ENCODE measurements at regions not wholly inside any gene's neighbourhood (a gene's known extent, or its start where the extent isn't known, plus 50 kb on each side); places are given as distances from the start of the nearest gene placed in this dataset.

- no peaks in the 10 kb centered on the region for H3K4me1 ChIP-seq
- WGBS, 4 donors = 80 to 82% (median 81%) methylated on average over 5 of the region's 5 CpGs
- H3K9me3 ChIP-seq = no peaks in the 10 kb centered on the region
- ATAC-seq (no peak), DNase-seq (no peak)
- no peaks in the 10 kb centered on the region for H3K27me3 ChIP-seq
- intact Hi-C loops (cut with DNase I) = no loop called here
- TF ChIP-seq CTCF (IDR thresholded peaks at IDR 0.05) = no peak
- no peak for TF ChIP-seq POLR2A (IDR thresholded peaks at IDR 0.05)
- H3K36me3 ChIP-seq = no peaks in the 10 kb centered on the region
- H3K4me3 ChIP-seq = no peak overlapping the region
- no peak overlapping the region for H3K27ac ChIP-seq
Measured at GRCh38 chr7:48703466-48703865, 220.9 kb upstream of the CDC14C start.

GRCh38 chr7:48708122-48708521 is 216.2 kb upstream of the CDC14C start:
- 66 to 88% (median 76%) methylated on average over 4 of the region's 4 CpGs for WGBS, 4 donors
- intact Hi-C loops (cut with DNase I) = no loop called here
- ATAC-seq (no peak), DNase-seq (no peak)
- TF ChIP-seq CTCF (IDR thresholded peaks at IDR 0.05) (no peak), POLR2A (IDR thresholded peaks at IDR 0.05) (no peak)
- Histone ChIP-seq H3K36me3 (no peaks in the 10 kb centered on the region), H3K9me3 (no peaks in the 10 kb centered on the region), H3K27ac (no peak overlapping the region), H3K27me3 (no peaks in the 10 kb centered on the region), H3K4me3 (no peak overlapping the region), H3K4me1 (no peaks in the 10 kb centered on the region)

GRCh38 chr7:48708635-48709034 is 215.7 kb upstream of the CDC14C start:
- H3K27me3 ChIP-seq = no peaks in the 10 kb centered on the region
- no peaks in the 10 kb centered on the region for H3K4me1 ChIP-seq
- TF ChIP-seq POLR2A (IDR thresholded peaks at IDR 0.05) = no peak
- TF ChIP-seq CTCF (IDR thresholded peaks at IDR 0.05) = no peak
- intact Hi-C loops (cut with DNase I) = no loop called here
- no peaks in the 10 kb centered on the region for H3K9me3 ChIP-seq
- H3K4me3 ChIP-seq = no peak overlapping the region
- no peaks in the 10 kb centered on the region for H3K36me3 ChIP-seq
- H3K27ac ChIP-seq = no peak overlapping the region
- ATAC-seq (no peak), DNase-seq (no peak)
- WGBS, 4 donors = 59 to 65% (median 59%) methylated on average over 7 of the region's 7 CpGs

- WGBS, 4 donors = 70 to 78% (median 72%) methylated on average over 2 of the region's 2 CpGs
Measured at GRCh38 chr7:48710995-48711394, 213.4 kb upstream of the CDC14C start.

More at GRCh38 chr7:48710995-48711394, 213.4 kb upstream of the CDC14C start:
- Histone ChIP-seq H3K36me3 (no peaks in the 10 kb centered on the region), H3K4me1 (no peaks in the 10 kb centered on the region), H3K27ac (no peak overlapping the region), H3K9me3 (no peaks in the 10 kb centered on the region), H3K4me3 (no peak overlapping the region), H3K27me3 (no peaks in the 10 kb centered on the region)
- ATAC-seq = no peak
- intact Hi-C loops (cut with DNase I) = no loop called here
- no peak for TF ChIP-seq CTCF (IDR thresholded peaks at IDR 0.05)
- TF ChIP-seq POLR2A (IDR thresholded peaks at IDR 0.05) = no peak
- DNase-seq = no peak
